Colonic mucosa (tissue), 4 donors: ENCODE measurements at regions not wholly inside any gene's neighbourhood (a gene's known extent, or its start where the extent isn't known, plus 50 kb on each side); places are given as distances from the start of the nearest gene placed in this dataset.
"Not testable (repeated sequence)": the region's sequence is repeated elsewhere in the genome, so short reads cannot be mapped to it uniquely, and the experiment has no call there.

Experiments
- DNase-seq: peaks from one replicate; pipeline ENCODE4 v3.0.0-alpha.2; 2020
- H3K27ac ChIP-seq: fragments of 200-600 bp; one replicate; pipeline ENCODE4 v1.8.0; 2021
- H3K27me3 ChIP-seq: fragments of 200-600 bp; one replicate; pipeline ENCODE4 v1.8.0; 2021
- H3K36me3 ChIP-seq: fragments of 200-600 bp; one replicate; pipeline ENCODE4 v1.8.0; 2021
- H3K4me1 ChIP-seq: fragments of 200-600 bp; one replicate; pipeline ENCODE4 v1.8.0; 2021; ENCODE audit warnings: mild to moderate bottlenecking
- H3K4me3 ChIP-seq: fragments of 200-600 bp; one replicate; pipeline ENCODE4 v1.8.0; 2021
- H3K9ac ChIP-seq, 2 donors: one replicate each; pipeline ENCODE4 v1.7.0; 2013; ENCODE audit warnings: control low read depth in 2 of 2, low read depth in 2 of 2, low read length in 2 of 2
- H3K9me3 ChIP-seq: fragments of 200-600 bp; one replicate; pipeline ENCODE4 v1.8.0; 2021
- intact Hi-C: fragments of 100-400 bp; cut with DNase I; formaldehyde crosslinking; loops from one replicate; pipeline ENCODE4 v1.14.1; 2022
- TF ChIP-seq, protein P1 (sequence below): fragments of 200-600 bp; IDR thresholded peaks from one replicate; pipeline ENCODE4 v1.8.0; 2022; ENCODE audit warnings: antibody characterized with exemption, mild to moderate bottlenecking
- donor health status: healthy.
- donor health status: DM: no; HTN: no; CAD: no.
- donor health status: DM: no; HTN: no; CAD: no.

DNA sequence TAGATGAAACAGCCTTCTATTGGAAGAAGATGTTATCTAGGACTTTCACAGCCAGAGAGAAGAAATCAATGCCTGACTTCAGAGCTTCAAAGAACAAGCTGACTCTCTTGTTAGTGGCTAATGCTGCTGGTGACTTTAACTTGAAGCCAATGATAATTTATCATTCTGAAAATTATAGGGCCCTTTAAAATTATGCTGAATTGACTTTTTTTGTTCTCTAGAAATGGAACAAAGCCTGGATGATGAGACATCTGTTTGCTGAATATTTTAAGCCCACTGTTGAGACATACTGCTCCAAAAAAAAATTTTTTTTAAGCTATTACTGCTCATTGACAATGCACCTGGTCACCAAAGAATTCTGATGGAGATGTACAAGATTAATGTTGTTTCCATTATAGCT is 189.2 kb downstream of the MBL2 start:
- DNase-seq = no peak
- Histone ChIP-seq H3K9me3 (no peaks in the 10 kb centered on the region), H3K27ac (no peak overlapping the region), H3K36me3 (no peaks in the 10 kb centered on the region), H3K9ac (no peak overlapping the region), H3K27me3 (no peaks in the 10 kb centered on the region), H3K4me1 (no peaks in the 10 kb centered on the region), H3K4me3 (no peak overlapping the region)
- TF ChIP-seq, protein P1, sequence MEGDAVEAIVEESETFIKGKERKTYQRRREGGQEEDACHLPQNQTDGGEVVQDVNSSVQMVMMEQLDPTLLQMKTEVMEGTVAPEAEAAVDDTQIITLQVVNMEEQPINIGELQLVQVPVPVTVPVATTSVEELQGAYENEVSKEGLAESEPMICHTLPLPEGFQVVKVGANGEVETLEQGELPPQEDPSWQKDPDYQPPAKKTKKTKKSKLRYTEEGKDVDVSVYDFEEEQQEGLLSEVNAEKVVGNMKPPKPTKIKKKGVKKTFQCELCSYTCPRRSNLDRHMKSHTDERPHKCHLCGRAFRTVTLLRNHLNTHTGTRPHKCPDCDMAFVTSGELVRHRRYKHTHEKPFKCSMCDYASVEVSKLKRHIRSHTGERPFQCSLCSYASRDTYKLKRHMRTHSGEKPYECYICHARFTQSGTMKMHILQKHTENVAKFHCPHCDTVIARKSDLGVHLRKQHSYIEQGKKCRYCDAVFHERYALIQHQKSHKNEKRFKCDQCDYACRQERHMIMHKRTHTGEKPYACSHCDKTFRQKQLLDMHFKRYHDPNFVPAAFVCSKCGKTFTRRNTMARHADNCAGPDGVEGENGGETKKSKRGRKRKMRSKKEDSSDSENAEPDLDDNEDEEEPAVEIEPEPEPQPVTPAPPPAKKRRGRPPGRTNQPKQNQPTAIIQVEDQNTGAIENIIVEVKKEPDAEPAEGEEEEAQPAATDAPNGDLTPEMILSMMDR = no peak
- intact Hi-C loops = no loop called here

DNA sequence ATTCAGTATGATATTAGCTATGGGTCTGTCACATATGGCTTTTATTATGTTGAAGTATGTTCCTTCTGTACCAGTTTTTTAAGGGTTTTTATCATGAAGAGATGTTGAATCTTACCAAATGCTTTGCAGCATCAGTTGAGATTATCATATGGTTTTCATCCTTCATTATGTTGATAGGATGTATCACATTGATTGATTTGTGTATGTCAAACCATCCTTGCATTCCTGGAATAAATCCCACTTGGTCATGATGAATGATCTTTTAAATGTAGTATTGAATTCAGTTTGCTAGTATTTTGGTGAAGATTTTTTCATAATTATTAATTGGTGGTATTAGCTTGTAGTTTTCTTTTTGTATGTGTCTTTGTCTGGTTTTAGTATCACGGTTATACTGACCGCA is 185.9 kb downstream of the MBL2 start:
- TF ChIP-seq, protein P1 = no peak
- intact Hi-C loops = no loop called here

DNA sequence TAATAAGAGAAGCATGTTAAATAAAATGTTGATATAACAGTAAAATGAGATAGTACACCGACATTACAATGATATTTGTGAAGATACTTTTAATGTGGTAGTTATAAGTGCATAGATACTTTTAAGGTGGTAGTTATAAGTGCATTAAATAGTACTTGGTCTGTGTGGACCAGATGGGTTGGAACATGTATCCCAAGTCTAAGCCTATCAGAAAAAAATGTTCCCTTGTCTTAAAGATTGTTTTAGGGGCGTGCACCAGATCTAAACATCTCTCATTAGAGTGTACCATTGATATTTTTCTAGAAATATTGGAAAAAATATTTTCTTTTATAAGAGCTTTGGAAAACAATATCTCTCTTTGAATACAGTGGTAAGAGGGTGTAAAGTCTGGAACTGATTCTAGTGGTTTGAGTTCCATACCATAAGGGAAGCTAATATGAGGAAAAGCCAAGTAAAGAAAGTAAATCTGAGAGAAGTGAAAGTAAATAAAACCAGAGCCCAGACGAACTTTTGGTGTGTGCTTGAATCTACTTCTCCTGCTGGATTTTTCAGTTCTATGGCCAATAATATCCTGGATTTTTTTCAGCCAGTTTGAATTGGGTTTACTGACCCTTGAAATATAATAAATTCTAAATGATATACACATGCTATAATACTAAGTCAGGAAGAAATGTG is 175.3 kb downstream of the MBL2 start:
- Histone ChIP-seq H3K9me3 (no peaks in the 10 kb centered on the region), H3K36me3 (no peaks in the 10 kb centered on the region), H3K4me3 (no peak overlapping the region), H3K27me3 (no peaks in the 10 kb centered on the region), H3K27ac (no peak overlapping the region), H3K9ac (no peak overlapping the region), H3K4me1 (no peaks in the 10 kb centered on the region)
- DNase-seq = no peak
- intact Hi-C loops = no loop called here
- TF ChIP-seq, protein P1 = no peak

More for the DNA sequence above, 185.9 kb downstream of the MBL2 start:
- Histone ChIP-seq H3K36me3 (no peaks in the 10 kb centered on the region), H3K4me1 (no peaks in the 10 kb centered on the region), H3K9me3 (no peaks in the 10 kb centered on the region), H3K4me3 (no peak overlapping the region), H3K9ac (no peak overlapping the region), H3K27me3 (no peaks in the 10 kb centered on the region), H3K27ac (no peak overlapping the region)
- DNase-seq = no peak

DNA sequence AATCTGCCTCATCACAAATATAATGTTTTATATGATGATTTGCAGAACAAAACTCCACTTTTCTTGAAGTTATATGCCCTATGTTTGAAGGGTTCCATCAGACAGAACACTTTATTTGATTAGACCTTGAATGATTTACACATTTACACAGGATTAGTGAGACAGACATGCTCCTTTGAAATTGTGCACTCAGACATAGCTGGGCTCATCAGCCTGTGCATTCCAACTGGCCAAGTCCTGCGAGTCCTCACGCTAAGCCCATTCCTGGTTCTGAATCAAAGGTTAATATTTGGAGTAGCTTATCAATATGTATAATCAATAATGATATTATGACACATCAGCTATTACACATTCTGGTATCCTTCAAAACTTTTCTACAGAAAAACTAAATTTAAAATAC is 173.6 kb downstream of the MBL2 start:
- Histone ChIP-seq H3K9me3 (no peaks in the 10 kb centered on the region), H3K9ac (no peak overlapping the region), H3K36me3 (no peaks in the 10 kb centered on the region), H3K4me1 (no peaks in the 10 kb centered on the region), H3K27ac (no peak overlapping the region), H3K27me3 (no peaks in the 10 kb centered on the region), H3K4me3 (no peak overlapping the region)
- TF ChIP-seq, protein P1 = no peak
- no peak for DNase-seq
- intact Hi-C loops = no loop called here

DNA sequence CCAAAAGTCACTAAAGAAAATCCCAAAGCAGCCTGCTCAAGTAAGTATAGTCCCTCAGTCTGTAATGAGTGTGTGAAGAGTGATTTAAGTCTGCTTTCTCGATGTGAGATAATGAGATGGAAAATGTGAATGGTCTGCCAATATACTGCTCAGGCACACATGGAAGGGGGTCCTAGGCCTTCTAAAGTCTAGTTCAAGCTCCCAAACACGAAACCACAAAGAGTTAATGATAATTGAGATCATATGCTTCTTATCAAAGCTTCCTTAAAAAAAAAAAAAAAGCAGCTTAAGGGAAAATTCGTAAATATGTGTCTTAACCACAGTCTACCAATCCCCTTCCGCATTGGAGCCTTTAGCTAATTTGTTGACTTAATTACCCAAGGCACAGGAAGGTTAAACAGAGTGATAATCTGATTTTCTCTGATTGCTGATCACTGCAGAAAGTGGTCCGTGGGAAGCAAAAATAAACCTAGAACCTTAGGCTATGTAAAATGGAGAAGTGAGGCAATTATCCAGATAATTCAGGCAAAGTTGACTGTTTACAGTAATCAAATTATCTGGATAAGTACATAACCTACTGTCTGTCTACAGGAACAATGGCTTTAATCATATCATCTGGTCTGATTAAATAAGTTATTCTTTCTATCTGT is 172.9 kb downstream of the MBL2 start:
- TF ChIP-seq, protein P1 = no peak
- no peaks in the 10 kb centered on the region for H3K9me3 ChIP-seq
- H3K27ac ChIP-seq = no peak overlapping the region
- no peak overlapping the region for H3K9ac ChIP-seq
- H3K4me3 ChIP-seq = no peak overlapping the region
- intact Hi-C loops = no loop called here
- H3K4me1 ChIP-seq = no peaks in the 10 kb centered on the region
- H3K36me3 ChIP-seq = no peaks in the 10 kb centered on the region
- no peaks in the 10 kb centered on the region for H3K27me3 ChIP-seq
- no peak for DNase-seq

DNA sequence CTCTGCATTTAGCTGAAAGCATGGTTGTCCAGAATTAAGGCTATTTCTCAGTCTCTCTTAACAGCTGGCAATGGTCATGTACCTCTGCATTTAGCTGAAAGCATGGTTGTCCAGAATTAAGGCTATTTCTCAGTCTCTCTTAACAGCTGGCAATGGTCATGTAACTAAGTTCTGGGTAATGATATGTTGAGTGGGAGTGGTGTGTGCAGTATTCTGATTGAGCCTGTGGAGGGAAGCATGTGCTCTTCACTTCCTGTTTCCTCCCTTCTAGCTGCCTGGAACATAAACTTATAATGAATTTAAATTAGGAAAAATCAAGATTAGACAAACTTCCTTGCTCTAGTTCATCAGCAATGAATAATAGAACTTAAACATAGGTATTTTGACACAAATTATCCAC is 168.5 kb downstream of the MBL2 start:
- H3K4me3 ChIP-seq, H3K4me1 ChIP-seq, H3K27me3 ChIP-seq, H3K36me3 ChIP-seq, DNase-seq, H3K9ac ChIP-seq, H3K27ac ChIP-seq, H3K9me3 ChIP-seq, intact Hi-C loops: not testable (repeated sequence)
